Upper lobe of right lung (tissue), 1 donor: ENCODE measurements at regions not wholly inside any gene's neighbourhood (a gene's known extent, or its start where the extent isn't known, plus 50 kb on each side); places are given as distances from the start of the nearest gene placed in this dataset.

Experiments
- ATAC-seq: fragments of 200-7000 bp; cut with Tn5 transposase; one replicate; pipeline ENCODE4 v1.9.1; 2020; ENCODE audit warnings: mild to moderate bottlenecking, moderate library complexity
- DNase-seq: peaks from one replicate; pipeline ENCODE4 v3.0.0-alpha.2; 2020
- H3K27ac ChIP-seq: fragments of 200-600 bp; one replicate; pipeline ENCODE4 v1.8.0; 2022
- H3K27me3 ChIP-seq: fragments of 200-600 bp; one replicate; pipeline ENCODE4 v1.8.0; 2022; ENCODE audit warnings: mild to moderate bottlenecking
- H3K36me3 ChIP-seq: fragments of 200-600 bp; one replicate; pipeline ENCODE4 v1.8.0; 2022
- H3K4me1 ChIP-seq: fragments of 200-600 bp; one replicate; pipeline ENCODE4 v1.8.0; 2022
- H3K4me3 ChIP-seq: fragments of 200-600 bp; one replicate; pipeline ENCODE4 v1.8.0; 2022; ENCODE audit warnings: mild to moderate bottlenecking
- H3K9me3 ChIP-seq: fragments of 200-600 bp; one replicate; pipeline ENCODE4 v1.8.0; 2022
- CTCF ChIP-seq: fragments of 200-600 bp; IDR thresholded peaks from one replicate; pipeline ENCODE4 v1.8.0; 2022; ENCODE audit warnings: antibody characterized with exemption
- intact Hi-C: fragments of 100-400 bp; cut with DNase I; formaldehyde crosslinking; loops from one replicate; pipeline ENCODE4 v1.11.0; 2022
- donor health status: DM: no; HTN: yes; CAD: no; lungs with severe emphysema.

- Histone ChIP-seq H3K36me3 (no peaks in the 10 kb centered on the region), H3K4me1 (no peaks in the 10 kb centered on the region), H3K9me3 (no peaks in the 10 kb centered on the region), H3K4me3 (no peak overlapping the region), H3K27me3 (no peaks in the 10 kb centered on the region), H3K27ac (no peak overlapping the region)
- ATAC-seq (no peak), DNase-seq (no peak)
- intact Hi-C loops, result no loop called here
- no peak for TF ChIP-seq CTCF
These were observed 50.0 kb upstream of the PDHA1 start for GRCh38 chrX:19293606-19294325.
